ENCODE measurements at regions not wholly inside any gene's neighbourhood (a gene's known extent, or its start where the extent isn't known, plus 50 kb on each side); places are given as distances from the start of the nearest gene placed in this dataset.
A peak's percentile ranks its signal among the peaks of the same experiment; 100 is the strongest.

DNA sequence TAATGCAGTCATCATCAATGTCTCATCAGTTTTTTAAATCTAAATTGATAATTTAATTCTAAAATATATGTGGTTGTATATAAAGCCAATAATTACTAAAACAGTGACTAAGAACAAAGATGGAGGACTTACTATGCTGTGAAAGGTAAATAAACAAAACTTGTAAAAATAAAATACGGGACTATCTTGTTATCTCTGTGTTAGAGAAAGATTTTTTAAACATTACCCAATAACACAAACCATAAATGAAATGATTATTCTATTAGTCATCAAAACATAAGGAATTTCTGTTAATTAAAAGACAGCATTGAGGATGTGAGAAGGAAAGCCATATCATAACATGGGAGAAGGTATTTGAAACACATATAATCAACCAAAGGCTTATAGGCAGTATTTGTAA is 226.2 kb upstream of the SMC2 start:
- no peak for TF ChIP-seq EZH2 (IDR thresholded peaks at IDR 0.05; ENCODE audit: low read depth)
- TF ChIP-seq, protein P1, sequence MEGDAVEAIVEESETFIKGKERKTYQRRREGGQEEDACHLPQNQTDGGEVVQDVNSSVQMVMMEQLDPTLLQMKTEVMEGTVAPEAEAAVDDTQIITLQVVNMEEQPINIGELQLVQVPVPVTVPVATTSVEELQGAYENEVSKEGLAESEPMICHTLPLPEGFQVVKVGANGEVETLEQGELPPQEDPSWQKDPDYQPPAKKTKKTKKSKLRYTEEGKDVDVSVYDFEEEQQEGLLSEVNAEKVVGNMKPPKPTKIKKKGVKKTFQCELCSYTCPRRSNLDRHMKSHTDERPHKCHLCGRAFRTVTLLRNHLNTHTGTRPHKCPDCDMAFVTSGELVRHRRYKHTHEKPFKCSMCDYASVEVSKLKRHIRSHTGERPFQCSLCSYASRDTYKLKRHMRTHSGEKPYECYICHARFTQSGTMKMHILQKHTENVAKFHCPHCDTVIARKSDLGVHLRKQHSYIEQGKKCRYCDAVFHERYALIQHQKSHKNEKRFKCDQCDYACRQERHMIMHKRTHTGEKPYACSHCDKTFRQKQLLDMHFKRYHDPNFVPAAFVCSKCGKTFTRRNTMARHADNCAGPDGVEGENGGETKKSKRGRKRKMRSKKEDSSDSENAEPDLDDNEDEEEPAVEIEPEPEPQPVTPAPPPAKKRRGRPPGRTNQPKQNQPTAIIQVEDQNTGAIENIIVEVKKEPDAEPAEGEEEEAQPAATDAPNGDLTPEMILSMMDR (conservative IDR thresholded peaks at IDR 0.05): no peak
- ChIA-PET CTCF (no interaction called here), POLR2A (ENCODE audit: unreplicated experiment) (no interaction called here)
- Histone ChIP-seq H3K9me2 (ENCODE audit: insufficient read depth) (no peaks in the 10 kb centered on the region), H3K79me2 (ENCODE audit: low read depth) (no peaks in the 10 kb centered on the region), H2AFZ (no peak overlapping the region), H3K27me3 (ENCODE audit: insufficient read depth, low read depth) (no peaks in the 10 kb centered on the region), H3K4me3 (no peak overlapping the region), H3K4me2 (no peak overlapping the region), H3K9me3 (ENCODE audit: insufficient read depth, low read depth) (no peaks in the 10 kb centered on the region; the same call in 1 of the 2 replicates), H4K20me1 (ENCODE audit: insufficient read depth) (no peaks in the 10 kb centered on the region), H3K4me1 (replicated peaks; ENCODE audit: insufficient read depth) (0 out of 2 replicates have a peak, but pooled peaks cover 5% of the 10 kb centered on the region), H3F3A (ENCODE audit: insufficient read depth, low read depth) (no peaks in the 10 kb centered on the region; the same call in 1 of the 2 replicates), H3K27ac (no peak overlapping the region), H3K36me3 (ENCODE audit: low read depth) (no peaks in the 10 kb centered on the region)
- peak in 1 of 2 experiments; percentile 41 for DNase-seq
- BruUV-seq (replicated peaks): no TSS peak
- intact Hi-C loops (cut with micrococcal nuclease; ENCODE audit: unreplicated experiment): no loop called here

DNA sequence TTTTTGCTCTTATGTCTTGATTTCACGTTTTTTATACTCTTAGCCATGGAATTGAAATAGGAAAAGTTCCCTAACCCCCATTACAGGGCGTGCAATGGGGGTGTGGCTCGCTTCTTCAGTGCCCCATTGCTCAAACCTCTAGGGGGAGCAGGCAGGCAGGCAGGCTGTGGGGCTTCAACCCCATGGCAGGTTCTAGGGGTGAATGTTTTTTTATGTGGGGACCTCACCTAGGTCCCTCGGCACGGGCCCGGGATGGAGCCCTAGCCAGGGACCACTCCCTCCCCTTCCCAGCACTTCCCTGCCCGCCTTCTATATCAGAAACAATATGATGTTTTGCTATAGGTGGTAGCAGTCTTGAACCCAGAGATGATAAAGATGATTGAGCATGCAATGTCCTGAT is 221.3 kb upstream of the SMC2 start:
- TF ChIP-seq, protein P1 (conservative IDR thresholded peaks at IDR 0.05): no peak
- TF ChIP-seq EZH2 (IDR thresholded peaks at IDR 0.05; ENCODE audit: low read depth): no peak
- H3K4me2 ChIP-seq: no peak overlapping the region
- H3F3A ChIP-seq (ENCODE audit: insufficient read depth, low read depth): no peaks in the 10 kb centered on the region; the same call in 1 of the 2 replicates
- ChIA-PET POLR2A (ENCODE audit: unreplicated experiment) (no interaction called here), CTCF (no interaction called here)
- no peaks in the 10 kb centered on the region for H4K20me1 ChIP-seq (ENCODE audit: insufficient read depth)
- H3K36me3 ChIP-seq (ENCODE audit: low read depth): no peaks in the 10 kb centered on the region
- H2AFZ ChIP-seq: no peak overlapping the region
- no peak for DNase-seq
- H3K9me2 ChIP-seq (ENCODE audit: insufficient read depth): no peaks in the 10 kb centered on the region
- H3K4me3 ChIP-seq: no peak overlapping the region
- no peaks in the 10 kb centered on the region; the same call in 1 of the 2 replicates for H3K9me3 ChIP-seq (ENCODE audit: insufficient read depth, low read depth)
- intact Hi-C loops (cut with micrococcal nuclease; ENCODE audit: unreplicated experiment): no loop called here
- H3K79me2 ChIP-seq (ENCODE audit: low read depth): no peaks in the 10 kb centered on the region
- H3K4me1 ChIP-seq (replicated peaks; ENCODE audit: insufficient read depth): no peaks in the 10 kb centered on the region
- BruUV-seq (replicated peaks): no TSS peak
- no peak overlapping the region for H3K27ac ChIP-seq
- H3K27me3 ChIP-seq (ENCODE audit: insufficient read depth, low read depth): no peaks in the 10 kb centered on the region

DNA sequence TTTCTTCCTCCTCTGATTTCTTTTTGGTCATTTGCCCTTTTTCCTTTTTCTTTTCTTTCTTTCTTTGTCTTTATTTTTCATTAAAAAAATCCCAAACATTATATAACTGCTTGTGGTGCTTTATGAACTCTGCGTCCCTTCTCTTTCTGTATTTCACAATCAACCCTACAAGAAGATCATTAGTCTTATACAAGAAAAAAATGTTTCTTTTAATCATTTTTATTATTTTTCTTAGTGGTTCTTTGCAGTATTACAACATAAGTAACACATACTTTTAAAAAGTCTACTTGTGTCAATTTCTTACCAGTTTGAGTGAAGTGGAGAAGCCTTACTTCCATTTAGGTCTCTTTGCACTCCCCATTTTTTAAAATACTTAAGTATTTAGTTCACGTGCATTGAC is 212.7 kb upstream of the SMC2 start:
- H3K4me2 ChIP-seq: no peak overlapping the region
- no peaks in the 10 kb centered on the region for H3K9me3 ChIP-seq (ENCODE audit: insufficient read depth, low read depth)
- no peaks in the 10 kb centered on the region for H3K79me2 ChIP-seq (ENCODE audit: low read depth)
- ChIA-PET POLR2A (ENCODE audit: unreplicated experiment) (no interaction called here), CTCF (no interaction called here)
- no TSS peak for BruUV-seq (replicated peaks)
- DNase-seq: no peak
- no peak overlapping the region for H3K27ac ChIP-seq
- H3K4me3 ChIP-seq: no peak overlapping the region
- no peaks in the 10 kb centered on the region for H3K27me3 ChIP-seq (ENCODE audit: insufficient read depth, low read depth)
- no peaks in the 10 kb centered on the region for H3F3A ChIP-seq (ENCODE audit: insufficient read depth, low read depth)
- H2AFZ ChIP-seq: no peak overlapping the region
- no peaks in the 10 kb centered on the region for H3K36me3 ChIP-seq (ENCODE audit: low read depth)
- TF ChIP-seq EZH2 (IDR thresholded peaks at IDR 0.05; ENCODE audit: low read depth): no peak
- TF ChIP-seq, protein P1 (conservative IDR thresholded peaks at IDR 0.05): no peak
- intact Hi-C loops (cut with micrococcal nuclease; ENCODE audit: unreplicated experiment): no loop called here
- H3K9me2 ChIP-seq (ENCODE audit: insufficient read depth): no peaks in the 10 kb centered on the region; the same call in 1 of the 2 replicates
- no peaks in the 10 kb centered on the region for H4K20me1 ChIP-seq (ENCODE audit: insufficient read depth)
- H3K4me1 ChIP-seq (replicated peaks; ENCODE audit: insufficient read depth): no peaks in the 10 kb centered on the region

Data from PC-9 (cell line).